SU-DHL-6 (cell line): ENCODE measurements at regions not wholly inside any gene's neighbourhood (a gene's known extent, or its start where the extent isn't known, plus 50 kb on each side); places are given as distances from the start of the nearest gene placed in this dataset.

Experiments used
- EZH2phosphoT487 ChIP-seq: fragments of 200-600 bp; sonication (generic), shearing (Covaris generic); conservative IDR thresholded peaks from 2 replicates; pipeline ENCODE4 v1.6.1; 2018; ENCODE audit warnings: mild to moderate bottlenecking, antibody characterized with exemption, low read length, moderate library complexity, mixed read lengths
- TF ChIP-seq, protein P1 (sequence below): fragments of 200-600 bp; sonication (generic); IDR thresholded peaks from one replicate; pipeline ENCODE4 v1.5.1; 2017; ENCODE audit warnings: antibody characterized with exemption, mild to moderate bottlenecking, low read length, moderate library complexity; ENCODE audit not compliant: insufficient read depth, poor library complexity, severe bottlenecking

GRCh38 chr18:29648891-29649290, 1393.7 kb downstream of the DSC3 start:
- TF ChIP-seq, protein P1, sequence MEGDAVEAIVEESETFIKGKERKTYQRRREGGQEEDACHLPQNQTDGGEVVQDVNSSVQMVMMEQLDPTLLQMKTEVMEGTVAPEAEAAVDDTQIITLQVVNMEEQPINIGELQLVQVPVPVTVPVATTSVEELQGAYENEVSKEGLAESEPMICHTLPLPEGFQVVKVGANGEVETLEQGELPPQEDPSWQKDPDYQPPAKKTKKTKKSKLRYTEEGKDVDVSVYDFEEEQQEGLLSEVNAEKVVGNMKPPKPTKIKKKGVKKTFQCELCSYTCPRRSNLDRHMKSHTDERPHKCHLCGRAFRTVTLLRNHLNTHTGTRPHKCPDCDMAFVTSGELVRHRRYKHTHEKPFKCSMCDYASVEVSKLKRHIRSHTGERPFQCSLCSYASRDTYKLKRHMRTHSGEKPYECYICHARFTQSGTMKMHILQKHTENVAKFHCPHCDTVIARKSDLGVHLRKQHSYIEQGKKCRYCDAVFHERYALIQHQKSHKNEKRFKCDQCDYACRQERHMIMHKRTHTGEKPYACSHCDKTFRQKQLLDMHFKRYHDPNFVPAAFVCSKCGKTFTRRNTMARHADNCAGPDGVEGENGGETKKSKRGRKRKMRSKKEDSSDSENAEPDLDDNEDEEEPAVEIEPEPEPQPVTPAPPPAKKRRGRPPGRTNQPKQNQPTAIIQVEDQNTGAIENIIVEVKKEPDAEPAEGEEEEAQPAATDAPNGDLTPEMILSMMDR: no peak
- TF ChIP-seq EZH2phosphoT487: no peak
